HG02588 (cell line): ENCODE measurements at regions not wholly inside any gene's neighbourhood (a gene's known extent, or its start where the extent isn't known, plus 50 kb on each side); places are given as distances from the start of the nearest gene placed in this dataset.
"Not testable (repeated sequence)": the region's sequence is repeated elsewhere in the genome, so short reads cannot be mapped to it uniquely, and the experiment has no call there.

Source experiments
- ATAC-seq: cut with Tn5 transposase; IDR thresholded peaks from one replicate; pipeline ENCODE4 v1.9.1; 2021; ENCODE audit warnings: mild to moderate bottlenecking, moderate library complexity; ENCODE audit not compliant: unreplicated experiment

DNA sequence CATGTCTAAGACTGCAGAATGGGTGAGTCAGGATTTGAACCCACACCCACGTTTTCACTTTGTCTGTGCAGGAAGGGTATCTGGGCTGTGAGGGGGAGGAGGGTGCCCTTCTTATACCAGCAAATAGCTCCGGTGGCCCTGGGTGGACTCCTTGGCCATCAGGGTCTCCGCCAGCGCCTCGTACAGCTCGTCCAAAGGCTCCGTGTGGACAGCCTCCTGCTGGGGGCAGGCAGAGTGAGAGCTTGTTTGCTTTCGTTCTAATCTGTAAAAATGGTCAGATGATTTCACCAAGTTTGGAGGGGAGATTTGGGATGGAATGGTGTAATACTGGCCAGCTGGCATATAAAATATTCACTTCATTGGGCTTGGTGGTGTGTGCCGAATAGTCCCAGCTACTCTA, 111.7 kb upstream of the CCZ1B start:
- not testable (repeated sequence) for ATAC-seq

DNA sequence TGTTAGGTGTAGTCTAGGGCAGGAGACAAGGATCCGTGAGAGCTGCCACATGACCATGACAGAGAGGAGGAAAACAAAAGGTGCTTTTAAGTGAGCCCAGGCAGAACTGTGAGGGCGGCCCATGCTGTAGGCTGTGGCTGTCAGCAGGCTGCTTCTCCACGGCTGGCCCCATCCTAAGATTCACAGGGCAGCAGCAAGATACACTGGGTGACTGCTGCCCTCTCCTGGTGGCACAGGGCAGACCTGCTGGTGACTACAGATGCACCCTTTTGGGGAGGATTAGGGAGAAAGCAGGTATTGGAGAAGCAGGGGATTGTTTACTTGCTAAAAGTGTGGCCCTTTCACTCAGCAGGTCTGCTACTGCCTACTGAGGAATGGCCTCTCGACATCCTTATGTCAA, 112.2 kb upstream of the CCZ1B start:
- not testable (repeated sequence) for ATAC-seq

DNA sequence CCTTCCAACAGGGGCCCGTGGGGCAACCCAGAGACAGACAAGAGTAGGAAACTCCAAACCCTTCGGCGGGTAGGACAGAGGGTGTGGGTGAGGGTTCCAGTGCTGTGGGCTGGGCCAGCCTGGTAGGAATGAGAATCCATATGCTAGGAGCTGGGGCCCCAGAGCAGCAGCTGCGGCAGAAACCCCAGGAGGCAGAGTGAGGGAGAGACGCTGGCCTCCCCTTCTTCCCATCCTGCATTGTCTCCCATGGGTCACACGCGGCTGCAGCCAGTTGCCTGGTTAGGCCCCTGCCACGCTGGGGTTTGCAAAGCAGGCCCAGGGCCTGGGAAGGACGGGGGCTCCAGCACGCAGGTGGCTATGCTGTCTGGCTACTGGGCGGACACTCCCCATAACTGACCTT, 113.1 kb upstream of the CCZ1B start:
- ATAC-seq, result not testable (repeated sequence)

DNA sequence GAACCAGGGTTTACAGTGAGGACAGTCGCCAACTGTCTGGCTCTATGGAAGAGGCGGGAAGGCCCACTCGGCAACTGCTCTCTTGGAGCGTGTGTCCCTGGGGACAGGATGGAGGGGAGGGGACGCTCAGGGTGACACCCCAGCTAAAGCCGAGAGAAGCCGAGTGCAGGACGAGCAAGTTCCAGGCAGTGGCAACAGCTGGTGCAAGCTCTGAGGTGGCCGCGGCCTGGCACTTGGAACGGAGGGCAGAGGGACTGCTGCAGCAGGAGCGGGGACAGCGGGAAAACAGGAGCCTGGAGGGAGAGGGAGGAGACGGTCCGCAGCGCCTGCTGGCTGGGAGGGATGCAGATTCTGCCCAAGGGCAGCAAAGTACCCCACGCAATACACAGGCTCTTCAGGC, 113.8 kb upstream of the CCZ1B start:
- ATAC-seq, result not testable (repeated sequence)

DNA sequence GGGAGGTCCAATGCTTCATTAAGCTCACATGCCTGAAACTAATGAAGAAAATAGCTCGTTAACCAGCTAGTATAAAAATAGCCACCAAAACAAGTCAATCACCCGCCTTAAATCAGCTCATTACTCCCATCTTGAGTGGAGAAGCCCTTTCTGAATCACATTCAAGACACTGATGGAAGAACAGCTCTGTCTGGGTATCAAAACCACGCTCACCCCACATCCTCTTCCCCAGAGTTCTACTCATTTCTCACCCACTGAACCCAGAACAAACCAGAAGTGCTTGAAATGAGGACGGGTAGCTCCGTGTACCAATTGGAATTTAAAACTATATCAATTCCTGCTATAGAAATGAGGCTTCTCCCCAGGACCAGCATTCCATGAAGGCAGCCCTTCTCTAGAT, 120.8 kb upstream of the CCZ1B start:
- not testable (repeated sequence) for ATAC-seq

DNA sequence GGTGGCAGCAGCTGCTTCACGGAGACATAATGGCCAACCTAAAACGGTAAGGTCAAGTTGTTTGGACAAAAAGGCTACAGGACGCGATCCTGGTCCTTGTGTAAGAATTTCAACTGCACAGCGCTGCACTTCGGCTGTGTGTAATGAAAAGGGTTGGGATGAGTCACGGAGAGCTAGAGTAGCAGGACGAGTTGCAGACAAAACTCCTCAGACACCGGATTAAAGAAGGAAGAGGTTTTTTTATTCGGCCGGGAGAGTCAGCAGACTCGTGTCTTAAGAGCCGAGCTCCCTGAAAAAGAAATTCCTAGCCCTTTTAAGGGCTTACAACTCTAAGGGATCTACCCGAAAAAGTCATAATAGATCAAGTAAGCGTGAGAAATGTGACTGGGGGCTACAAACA, 124.2 kb upstream of the CCZ1B start:
- not testable (repeated sequence) for ATAC-seq

DNA sequence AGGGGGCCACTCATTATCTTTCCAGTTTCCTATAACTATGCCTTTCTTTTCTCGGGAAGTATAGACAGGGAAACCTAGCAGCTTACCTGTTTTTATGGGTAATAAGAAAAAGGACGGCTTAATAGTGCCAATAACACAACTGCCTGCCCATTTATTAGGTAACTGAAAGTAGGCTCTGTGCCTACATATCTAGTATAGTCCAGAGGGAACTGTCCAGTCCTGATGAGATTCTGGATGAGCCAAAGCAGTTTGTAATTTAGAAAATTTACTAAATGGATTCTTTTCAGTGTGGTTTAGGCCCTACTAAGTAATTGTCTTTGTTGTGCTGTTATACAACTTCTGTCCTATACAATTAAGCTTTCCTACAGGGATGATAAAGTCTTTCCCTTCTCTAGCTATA, 125.5 kb upstream of the CCZ1B start:
- not testable (repeated sequence) for ATAC-seq

DNA sequence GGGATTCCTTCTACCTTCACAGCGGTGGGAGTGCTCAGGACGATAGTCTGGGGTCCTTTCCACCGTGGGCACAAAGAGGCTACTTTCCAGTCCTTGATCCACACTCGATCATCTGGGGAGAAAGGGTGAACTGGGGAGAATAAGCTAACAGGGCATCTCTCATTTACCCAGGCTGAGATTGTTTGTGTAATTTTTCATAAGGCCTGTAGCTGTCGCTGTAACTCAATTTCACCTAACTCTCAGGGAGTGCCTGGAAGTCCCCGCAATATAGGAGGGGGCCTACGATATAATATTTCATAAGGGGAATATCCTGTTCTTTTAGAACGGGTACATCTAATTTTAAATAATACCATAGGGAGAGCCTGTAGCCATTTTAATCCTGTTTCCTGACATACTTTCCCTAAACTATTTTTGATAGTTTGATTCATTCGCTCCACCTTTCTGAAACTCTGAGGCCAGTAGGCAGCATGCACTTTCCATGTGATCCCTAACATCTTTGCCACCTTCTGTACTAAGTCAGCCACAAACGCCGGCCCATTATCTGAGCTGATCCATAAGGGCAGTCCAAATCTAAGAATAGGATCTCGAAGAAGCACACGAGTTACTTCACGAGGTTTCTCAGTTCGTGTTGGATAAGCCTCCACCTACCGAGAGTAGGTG, 127.2 kb upstream of the CCZ1B start:
- not testable (repeated sequence) for ATAC-seq

DNA sequence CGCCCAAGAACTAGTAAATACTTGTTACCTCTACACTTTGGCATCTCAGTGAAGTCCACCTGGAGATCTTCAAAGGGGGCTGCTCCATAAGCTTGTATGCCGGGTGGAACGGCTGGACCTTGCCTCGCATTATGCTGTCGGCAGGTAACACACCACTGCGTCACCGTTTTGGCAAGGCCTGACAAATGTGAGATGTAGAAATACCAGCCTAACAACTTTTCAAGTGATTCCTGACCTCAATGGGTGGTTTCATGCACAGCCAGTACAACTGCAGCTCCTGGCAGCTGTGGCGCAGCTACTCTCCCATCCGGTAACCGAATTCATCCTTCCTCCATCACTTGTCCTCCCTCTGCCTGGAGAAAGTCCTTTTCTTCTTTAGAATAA, 127.7 kb upstream of the CCZ1B start:
- ATAC-seq, result not testable (repeated sequence)

DNA sequence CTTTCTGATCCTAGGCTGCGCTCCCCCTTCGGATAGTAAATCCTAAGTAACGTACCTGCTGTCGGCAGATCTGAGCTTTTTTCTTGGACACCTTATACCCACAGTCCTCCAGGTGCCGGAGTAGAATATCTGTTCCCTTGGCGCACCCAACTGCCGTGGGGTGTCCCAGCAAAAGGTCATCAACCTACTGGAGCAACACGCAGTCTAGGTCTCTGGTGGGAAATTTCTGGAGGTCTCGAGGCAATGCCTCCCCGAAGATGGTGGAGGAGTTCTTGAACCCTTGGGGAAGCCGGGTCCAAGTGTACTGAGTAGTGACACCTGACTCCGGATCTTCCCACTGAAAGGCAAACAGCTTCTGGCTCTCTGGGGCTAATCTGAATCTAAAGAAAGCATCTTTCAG, 129.3 kb upstream of the CCZ1B start:
- ATAC-seq, result not testable (repeated sequence)

DNA sequence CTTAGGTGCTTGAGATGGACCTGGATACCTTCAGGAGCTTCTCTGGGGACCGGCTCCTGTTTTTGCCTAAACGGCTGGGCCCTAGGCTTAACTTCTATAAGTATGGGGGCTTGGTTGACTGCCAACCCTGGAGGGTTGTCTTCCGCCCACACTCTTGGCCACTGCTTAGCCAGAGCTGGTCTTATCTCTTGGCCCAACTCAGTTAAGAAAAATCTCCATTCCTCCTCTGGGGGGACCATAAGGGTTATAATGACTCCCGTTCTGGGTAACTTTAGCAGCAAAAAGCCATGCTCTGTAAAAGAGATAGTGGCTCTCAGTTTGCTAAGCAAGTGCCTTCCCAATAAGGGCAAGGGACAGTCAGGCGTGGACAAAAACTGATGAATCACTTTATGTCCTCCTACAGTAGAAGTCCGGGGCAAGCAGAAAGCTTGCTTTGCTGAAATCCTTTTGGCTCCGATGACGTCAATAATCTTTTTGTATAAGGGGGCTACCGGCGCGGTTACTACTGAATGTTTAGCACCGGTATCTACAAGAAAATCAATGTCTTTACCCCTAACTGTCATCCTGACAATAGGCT, 130.0 kb upstream of the CCZ1B start:
- ATAC-seq, result not testable (repeated sequence)

DNA sequence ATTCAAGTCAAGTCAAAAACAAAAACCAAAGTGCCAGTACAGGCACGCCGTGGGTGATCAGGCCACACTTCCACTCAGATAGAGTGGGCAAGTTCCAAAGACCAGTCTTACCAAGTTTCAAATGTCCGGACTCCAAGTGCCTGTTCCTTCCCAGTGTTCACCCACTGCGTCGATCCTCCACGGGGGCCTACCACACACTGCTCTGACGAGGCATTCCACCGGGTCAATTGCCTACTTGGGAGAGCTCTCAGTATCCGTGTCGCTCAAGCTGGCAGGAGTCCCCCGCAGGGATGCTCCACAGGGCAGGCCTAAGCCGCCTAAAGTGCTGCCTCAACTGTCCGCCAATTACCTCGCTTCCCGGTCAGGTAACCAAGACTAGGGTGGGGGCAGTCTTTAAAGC, 132.3 kb upstream of the CCZ1B start:
- not testable (repeated sequence) for ATAC-seq

DNA sequence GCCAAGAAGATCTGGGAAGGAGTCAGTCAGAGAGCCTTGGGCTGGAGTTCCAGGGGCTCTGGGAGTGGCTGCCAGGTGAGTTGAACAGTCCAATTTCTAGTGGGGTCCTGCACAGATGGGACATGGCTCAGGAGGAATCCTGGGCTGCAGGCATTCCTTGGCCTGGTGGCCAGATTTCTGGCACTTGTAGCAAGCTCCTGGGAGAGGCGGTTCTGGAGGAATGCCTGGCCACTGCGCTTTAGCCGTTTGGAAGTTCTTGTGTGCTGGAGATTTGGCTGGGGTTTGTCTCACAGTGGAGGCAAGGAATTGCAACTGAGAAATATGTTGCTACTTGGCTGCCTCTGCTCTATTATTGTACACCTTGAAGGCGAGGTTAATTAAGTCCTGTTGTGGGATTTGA, 133.9 kb upstream of the CCZ1B start:
- not testable (repeated sequence) for ATAC-seq

DNA sequence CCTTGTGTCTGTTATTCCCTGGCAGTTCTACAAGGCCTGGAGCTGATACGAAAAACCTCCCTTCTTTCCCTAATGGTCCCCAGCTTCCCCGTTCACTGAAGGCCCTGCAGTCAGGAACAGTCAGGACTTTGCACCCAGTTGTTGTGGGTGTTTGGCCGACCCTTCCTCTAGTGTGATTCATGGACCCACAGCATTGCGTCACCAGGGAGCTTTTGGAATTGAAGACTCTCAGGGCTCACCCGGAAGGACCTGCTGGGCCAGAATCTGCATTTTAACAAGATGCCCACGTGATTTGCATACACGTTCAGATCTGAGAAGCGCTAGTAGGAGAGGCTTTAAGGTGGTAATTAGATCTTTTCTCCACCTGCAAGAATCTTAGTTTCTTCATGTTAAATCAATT, 136.8 kb upstream of the CCZ1B start:
- not testable (repeated sequence) for ATAC-seq

DNA sequence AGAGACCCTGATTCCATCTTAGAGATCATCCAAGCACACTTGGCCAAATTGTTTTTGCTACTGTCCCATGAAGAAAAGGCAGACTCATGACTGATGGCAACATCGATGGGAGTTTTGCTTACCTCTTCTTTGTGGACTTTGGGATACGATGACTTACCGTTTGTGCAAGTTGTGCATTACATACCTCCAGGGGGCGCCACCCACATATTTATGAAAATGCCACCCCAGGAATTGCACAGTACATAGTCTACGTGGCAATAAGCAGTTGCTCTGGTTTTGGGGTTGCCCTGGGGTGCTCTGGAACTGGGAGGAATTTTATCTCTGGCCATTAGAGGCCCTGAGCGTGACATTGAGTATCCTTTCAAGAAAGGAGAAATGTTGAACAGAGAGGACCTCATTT, 139.0 kb upstream of the CCZ1B start:
- ATAC-seq, result not testable (repeated sequence)

DNA sequence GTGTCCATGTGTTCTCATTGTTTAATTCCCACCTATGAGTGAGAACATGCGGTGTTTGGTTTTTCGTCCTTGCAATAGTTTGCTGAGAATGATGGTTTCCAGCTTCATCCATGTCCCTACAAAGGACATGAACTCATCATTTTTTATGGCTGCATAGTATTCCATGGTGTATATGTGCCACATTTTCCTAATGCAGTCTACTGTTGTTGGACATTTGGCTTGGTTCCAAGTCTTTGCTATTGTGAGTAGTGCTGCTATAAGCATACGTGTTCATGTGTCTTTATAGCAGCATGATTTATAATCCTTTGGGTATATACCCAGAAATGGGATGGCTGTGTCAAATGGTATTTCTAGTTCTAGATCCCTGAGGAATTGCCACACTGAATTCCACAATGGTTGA, 144.1 kb upstream of the CCZ1B start:
- ATAC-seq, result not testable (repeated sequence)

DNA sequence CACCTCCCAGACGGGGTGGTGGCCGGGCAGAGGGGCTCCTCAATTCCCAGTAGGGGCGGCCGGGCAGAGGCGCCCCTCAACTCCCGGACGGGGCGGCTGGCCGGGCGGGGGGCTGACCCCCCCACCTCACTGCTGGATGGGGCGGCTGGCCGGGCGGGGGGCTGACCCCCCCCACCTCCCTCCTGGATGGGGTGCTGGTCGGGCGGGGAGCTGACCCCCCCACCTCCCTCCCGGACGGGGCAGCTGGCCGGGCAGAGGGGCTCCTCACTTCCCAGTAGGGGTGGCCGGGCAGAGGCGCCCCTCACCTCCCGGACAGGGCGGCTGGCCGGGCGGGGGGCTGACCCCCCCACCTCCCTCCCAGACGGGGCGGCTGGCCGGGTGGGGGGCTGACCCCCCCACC, 148.8 kb upstream of the CCZ1B start:
- not testable (repeated sequence) for ATAC-seq

DNA sequence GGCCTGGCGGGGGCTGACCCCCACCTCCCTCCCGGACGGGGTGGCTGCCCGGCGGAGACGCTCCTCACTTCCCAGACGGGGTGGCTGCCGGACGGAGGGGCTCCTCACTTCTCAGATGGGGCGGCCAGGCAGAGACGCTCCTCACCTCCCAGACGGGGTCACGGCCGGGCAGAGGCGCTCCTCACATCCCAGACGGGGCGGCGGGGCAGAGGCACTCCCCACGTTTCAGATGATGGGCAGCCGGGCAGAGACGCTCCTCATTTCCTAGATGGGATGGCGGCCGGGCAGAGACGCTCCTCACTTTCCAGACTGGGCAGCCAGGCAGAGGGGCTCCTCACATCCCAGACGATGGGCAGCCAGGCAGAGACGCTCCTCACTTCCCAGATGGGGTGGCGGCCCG, 149.3 kb upstream of the CCZ1B start:
- not testable (repeated sequence) for ATAC-seq

DNA sequence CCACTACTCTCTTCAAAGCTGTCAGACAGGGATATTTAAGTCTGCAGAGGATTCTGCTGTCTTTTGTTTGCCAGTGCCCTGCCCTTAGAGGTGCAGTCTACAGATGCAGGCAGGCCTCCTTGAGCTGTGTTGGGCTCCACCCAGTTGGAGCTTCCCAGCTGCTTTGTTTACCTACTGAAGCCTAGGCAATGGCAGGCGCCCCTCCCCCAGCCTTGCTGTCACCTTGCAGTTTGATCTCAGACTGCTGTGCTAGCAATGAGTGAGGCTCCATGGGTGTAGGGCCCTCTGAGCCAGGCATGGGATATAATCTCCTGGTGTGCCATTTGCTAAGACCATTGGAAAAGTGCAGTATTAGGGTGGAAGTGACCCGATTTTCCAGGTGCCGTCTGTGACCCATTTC, 151.3 kb upstream of the CCZ1B start:
- not testable (repeated sequence) for ATAC-seq

DNA sequence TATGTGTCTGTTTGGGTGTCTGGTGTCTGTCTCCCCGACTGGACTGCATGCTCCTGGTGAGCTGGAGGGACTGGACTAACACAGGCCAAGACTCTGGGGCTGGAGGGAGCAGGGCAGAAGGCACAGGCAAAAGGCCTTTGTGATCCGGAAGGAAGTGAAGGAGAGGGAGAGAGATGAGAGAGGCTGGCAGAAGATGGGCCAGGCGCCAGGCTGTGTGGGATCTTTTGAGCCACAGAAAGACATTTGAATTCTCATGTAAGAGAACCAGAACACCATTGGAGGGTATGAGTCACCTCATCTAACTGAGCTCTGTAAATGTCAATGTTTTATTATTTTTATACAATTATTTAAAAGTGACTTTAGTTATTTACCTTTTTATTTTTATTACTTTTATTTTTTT, 152.3 kb upstream of the CCZ1B start:
- not testable (repeated sequence) for ATAC-seq

DNA sequence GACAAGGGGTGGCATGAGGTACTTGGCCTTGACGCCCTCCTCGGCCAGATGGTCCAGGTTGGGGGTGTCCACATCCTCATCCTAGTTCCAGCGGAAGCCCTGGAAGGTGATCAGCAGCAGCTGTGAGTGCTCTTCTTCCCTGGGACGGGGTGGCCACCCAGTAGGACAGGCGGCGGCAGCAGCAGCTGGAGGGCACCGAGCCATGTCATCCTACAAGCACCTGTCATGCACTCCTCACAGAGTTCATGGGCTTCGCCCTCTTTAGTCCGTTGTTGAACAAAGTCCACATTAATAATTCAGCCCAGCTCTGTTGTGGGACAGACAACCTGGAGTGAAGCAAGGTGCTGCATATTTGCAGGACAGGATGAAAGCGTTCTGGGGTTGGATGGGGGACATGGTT, 153.4 kb upstream of the CCZ1B start:
- not testable (repeated sequence) for ATAC-seq

DNA sequence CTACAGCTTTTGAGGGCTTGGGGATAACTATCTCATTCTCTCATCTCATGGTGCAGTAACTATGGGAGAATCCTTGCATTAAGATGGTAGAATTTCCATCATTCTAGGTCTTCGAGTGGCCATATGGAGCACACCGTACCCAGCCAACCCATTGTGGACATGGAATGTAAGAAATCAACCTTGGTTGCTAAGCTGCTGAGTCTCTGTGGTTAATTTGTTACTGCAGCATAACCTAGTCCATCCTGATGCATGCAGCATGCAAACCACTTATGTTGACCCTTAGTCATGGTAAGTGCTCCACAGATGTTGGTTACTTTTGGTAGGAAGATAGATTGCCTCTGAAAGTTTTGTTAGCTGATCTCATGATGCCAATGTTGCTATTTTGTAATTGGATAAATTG, 156.3 kb upstream of the CCZ1B start:
- ATAC-seq, result not testable (repeated sequence)

DNA sequence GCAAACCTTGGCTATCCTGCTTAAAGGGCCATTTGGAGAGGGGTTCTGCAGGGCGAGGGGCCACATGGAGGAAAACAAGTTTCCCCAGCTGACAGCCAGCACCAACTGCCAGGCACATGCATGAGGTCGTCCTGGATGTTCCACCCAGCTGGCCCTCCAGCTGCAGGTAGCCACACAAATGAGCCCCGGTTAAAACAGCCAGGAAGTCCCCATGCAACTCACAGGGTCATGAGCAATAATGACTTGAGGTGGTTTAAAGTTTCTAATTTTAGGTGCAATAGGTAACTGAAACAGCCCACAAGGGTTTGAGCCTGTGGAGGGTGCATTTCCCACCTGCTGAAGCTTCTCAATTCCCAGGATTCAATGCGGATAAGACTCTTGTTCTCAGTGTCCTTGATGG, 160.8 kb upstream of the CCZ1B start:
- ATAC-seq, result not testable (repeated sequence)
